GM19452 (cell line): ENCODE measurements at regions not wholly inside any gene's neighbourhood (a gene's known extent, or its start where the extent isn't known, plus 50 kb on each side); places are given as distances from the start of the nearest gene placed in this dataset.

Experiments
- ATAC-seq: cut with Tn5 transposase; IDR thresholded peaks from one replicate; pipeline ENCODE4 v1.9.1; 2021; ENCODE audit not compliant: unreplicated experiment

GRCh38 chr1:87717157-87717670 is 388.5 kb downstream of the LMO4 start:
- no peak for ATAC-seq

DNA sequence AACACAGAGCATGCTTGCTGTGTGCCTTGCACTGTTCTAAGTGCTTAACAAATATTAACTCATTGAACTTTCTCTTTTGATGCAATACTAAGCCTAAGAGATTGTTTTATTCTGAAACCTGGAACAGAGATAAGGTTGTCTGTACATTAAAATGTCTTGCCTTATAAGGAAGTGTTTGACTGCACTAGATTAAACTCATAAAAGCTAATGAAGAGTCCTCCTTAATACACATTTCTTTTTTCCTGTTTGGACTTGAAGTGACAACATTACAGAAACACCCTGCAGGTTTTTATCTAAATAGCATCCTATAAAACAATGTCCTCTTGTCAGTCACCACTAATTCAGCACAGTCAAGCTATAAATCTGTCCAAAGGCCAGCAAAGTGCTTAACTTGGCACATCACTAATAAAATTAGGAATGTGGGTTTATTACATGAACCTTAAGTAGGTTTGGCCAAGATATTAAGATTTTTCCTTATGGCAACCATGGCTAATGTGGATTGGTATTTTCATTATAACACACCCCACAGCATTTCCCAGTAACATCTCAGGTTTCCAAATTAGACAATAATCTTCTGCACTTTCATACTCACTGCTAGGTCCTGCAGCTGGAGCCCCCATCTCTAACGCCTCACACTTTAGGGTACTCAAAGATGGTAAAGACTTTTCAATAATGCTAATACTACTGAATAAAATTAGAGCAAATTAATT is 389.7 kb downstream of the LMO4 start:
- ATAC-seq: no peak

- ATAC-seq: no peak
These were observed 391.0 kb downstream of the LMO4 start for GRCh38 chr1:87719658-87720057.

DNA sequence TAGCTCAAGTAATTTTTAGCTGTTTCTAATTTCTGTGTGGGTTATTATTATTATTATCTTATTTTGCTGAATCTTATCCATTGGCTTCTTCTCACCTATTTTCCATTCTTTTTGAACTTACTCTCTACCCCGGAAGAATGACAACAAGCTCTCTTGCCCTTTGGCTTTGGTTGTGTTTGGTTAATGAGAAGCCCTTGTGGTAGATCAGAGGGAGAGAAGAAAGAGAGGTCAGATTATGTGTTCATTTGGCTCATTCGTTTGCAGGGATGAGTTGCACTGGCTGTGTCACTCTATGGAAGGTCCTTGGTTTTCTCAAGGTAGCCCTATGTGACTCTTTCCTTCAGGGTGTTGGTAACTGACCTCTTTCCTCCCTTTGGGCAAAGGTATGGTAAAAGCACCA is 391.9 kb downstream of the LMO4 start:
- no peak for ATAC-seq

DNA sequence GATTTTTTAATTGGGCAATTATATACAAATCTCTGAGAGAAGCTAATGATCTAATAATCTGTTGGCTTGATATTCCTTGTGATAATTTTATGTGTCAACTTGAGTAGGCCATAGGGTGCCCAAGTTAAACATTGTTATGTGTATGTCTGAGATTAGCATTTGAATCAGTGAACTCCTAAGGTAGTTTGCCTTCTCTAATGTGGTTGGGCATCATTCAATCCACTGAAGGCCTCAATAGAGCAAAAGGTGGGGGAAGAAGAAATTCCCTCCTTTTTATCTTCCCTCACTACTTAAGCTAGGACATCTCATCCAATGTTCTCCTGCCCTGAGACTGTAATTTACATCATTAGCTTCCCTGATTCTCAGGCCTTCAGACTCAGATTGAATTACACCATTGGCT is 394.5 kb downstream of the LMO4 start:
- no peak for ATAC-seq

DNA sequence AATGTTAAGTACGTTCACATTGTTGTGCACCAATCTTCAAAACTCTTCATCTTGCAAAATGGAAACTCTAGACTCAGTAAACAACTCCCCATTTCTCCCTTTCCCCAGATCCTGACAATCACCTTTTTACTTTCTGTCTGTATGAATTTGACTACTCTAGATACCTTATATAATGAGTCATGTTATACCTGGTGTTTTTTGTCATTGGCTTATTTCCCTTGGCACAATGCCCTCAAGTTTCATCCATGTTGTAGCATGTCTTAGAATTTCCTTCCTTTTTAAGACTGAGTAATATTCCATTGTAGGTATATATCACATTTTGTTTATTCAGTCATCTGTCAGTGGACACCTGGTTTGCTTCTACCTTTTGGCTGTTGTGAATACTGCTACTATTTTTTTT is 399.5 kb downstream of the LMO4 start:
- no peak for ATAC-seq

- ATAC-seq: no peak
These were observed 401.9 kb downstream of the LMO4 start for GRCh38 chr1:87730274-87731216.

- no peak for ATAC-seq
These were observed 404.7 kb downstream of the LMO4 start for GRCh38 chr1:87733386-87733785.

GRCh38 chr1:87735750-87736149 is 407.1 kb downstream of the LMO4 start:
- no peak for ATAC-seq

GRCh38 chr1:87739141-87739540 is 410.5 kb downstream of the LMO4 start:
- no peak for ATAC-seq

DNA sequence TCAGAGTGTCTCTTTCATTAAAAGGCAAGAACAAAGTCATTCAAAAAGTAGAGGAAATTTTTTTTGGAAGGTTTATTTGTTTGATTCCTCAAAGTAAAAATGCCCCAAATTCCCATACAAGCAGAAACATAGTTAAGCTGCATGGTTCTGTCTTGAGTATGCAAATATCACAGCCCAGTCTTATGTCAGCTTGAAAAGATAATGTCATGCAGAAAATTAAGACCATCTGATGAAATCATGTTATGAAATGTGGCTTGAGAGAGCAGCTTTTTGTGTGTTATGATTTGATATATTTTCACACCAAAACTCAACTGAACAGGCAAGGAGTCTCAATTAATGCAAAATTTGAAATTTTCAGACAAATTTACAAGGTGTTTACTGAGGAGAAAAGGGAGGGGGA is 411.0 kb downstream of the LMO4 start:
- ATAC-seq: no peak

GRCh38 chr1:87743256-87743655 is 414.6 kb downstream of the LMO4 start:
- no peak for ATAC-seq

GRCh38 chr1:87744056-87744455 is 415.4 kb downstream of the LMO4 start:
- no peak for ATAC-seq

GRCh38 chr1:87744763-87745162 is 416.1 kb downstream of the LMO4 start:
- ATAC-seq: no peak

- no peak for ATAC-seq
These were observed 424.7 kb downstream of the LMO4 start for GRCh38 chr1:87753366-87753765.

GRCh38 chr1:87754139-87754538 is 425.5 kb downstream of the LMO4 start:
- no peak for ATAC-seq

GRCh38 chr1:87757676-87758075 is 429.0 kb downstream of the LMO4 start:
- no peak for ATAC-seq

DNA sequence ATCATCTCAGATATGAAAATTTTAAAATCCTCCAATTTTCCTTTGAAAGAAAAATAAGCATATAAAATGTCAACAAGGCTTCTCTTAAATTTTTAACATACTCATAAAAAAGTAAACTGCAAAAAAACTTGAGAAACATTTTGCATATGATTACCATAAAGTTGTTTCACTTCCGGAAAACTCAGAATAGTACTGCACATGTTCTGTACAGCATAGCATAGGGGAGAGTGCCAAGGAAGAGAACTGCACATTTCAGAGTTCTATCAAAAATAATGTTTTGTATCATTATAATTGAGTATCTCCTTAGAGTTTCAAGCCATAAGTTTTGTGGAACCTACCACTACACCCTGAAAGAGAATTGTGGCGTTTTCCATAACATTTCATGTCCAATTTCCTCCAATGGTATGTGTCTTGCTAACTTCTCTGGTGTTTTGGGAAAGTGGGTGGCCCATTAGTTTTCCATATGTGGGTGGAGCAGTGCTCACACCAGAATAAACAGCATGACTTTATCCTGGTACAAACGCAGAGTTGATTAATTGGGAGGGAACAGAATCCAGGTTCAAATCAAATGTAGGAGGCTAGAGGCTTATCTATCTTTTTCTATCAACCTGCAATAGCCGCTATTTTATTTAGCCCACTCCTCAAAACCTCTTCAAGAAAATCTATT is 430.9 kb downstream of the LMO4 start:
- no peak for ATAC-seq

DNA sequence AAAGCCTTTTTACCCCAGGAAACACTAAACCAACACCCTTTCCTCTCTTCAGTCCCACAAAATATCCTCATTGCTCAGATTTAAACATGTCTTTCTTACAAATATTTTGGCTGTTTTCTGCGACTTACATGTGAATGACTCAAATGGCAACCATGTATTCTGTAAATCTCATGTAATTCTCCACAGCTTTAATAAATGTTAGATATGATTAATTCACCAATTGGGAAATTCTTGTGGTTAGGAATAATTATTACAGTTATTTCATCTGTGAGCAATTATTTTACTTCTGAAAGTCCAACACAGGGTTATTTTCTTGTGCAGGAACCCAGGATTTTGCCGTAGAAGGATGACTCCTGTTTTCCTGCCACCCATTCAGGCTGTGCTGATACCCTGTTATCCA is 431.5 kb downstream of the LMO4 start:
- ATAC-seq: no peak

- no peak for ATAC-seq
These were observed 432.0 kb downstream of the LMO4 start for GRCh38 chr1:87760654-87761053.

DNA sequence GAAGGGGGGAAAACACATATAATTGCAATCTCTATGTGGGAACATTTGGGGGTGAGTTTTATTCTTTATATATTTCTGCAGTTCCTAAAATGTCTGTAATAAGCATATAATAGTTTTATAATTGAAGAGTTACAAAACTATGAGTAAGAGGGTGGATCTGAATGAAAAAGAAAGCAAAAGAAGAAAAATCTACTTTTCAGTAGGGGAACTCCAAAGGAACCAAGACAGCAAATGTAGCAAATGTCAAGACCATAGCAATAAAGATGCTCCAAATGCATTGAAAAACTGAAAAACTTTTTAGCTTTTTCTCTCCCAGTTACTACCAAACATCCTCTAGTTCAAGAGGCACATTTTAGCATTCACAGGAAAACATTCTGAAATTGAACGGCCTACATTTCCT is 434.8 kb downstream of the LMO4 start:
- ATAC-seq: no peak
